ENCODE measurements at regions not wholly inside any gene's neighbourhood (a gene's known extent, or its start where the extent isn't known, plus 50 kb on each side); places are given as distances from the start of the nearest gene placed in this dataset.

- Mint-ChIP-seq H3K9me3 (peaks cover 5% of the 10 kb centered on the region), H3K27ac (no peak overlapping the region), H3K4me1 (peaks cover 26% of the 10 kb centered on the region), H3K27me3 (ENCODE audit: low read depth) (peaks cover 4% of the 10 kb centered on the region), H3K36me3 (peaks cover 6% of the 10 kb centered on the region), H3K4me3 (no peak overlapping the region)
- DNase-seq (ENCODE audit: low spot score) (no peak), ATAC-seq (no peak)
- no peak for TF ChIP-seq NFE2L1 (CRISPR knock-in tag; IDR thresholded peaks at IDR 0.05)
- TF ChIP-seq GABPB1 (CRISPR knock-in tag; IDR thresholded peaks at IDR 0.05) = peak; percentile 63; the same call in 1 of the 2 replicates
- no peak for TF ChIP-seq OVOL2 (CRISPR knock-in tag; IDR thresholded peaks at IDR 0.05; ENCODE audit: borderline replicate concordance)
- no peak for TF ChIP-seq E2F5 (CRISPR knock-in tag; IDR thresholded peaks at IDR 0.05)
- no peak for TF ChIP-seq FOXK1 (CRISPR knock-in tag; IDR thresholded peaks at IDR 0.05)
- no peak for TF ChIP-seq CREB1 (CRISPR knock-in tag; IDR thresholded peaks at IDR 0.05)
- POLR2A ChIA-PET = no interaction called here
- CTCF ChIA-PET = no interaction called here
These were observed 69.7 kb upstream of the ARL4C start for GRCh38 chr2:234566622-234567021.

- H3K9me3 Mint-ChIP-seq = peaks cover 11% of the 10 kb centered on the region
These were observed 69.2 kb upstream of the ARL4C start for GRCh38 chr2:234565842-234566619.

More at GRCh38 chr2:234565842-234566619, 69.2 kb upstream of the ARL4C start:
- ChIA-PET POLR2A (no interaction called here), CTCF (no interaction called here)
- TF ChIP-seq ZNF138 (CRISPR knock-in tag; conservative IDR thresholded peaks at IDR 0.05) (no peak), FOXP4 (CRISPR knock-in tag; IDR thresholded peaks at IDR 0.05) (no peak), ATF1 (CRISPR knock-in tag; IDR thresholded peaks at IDR 0.05) (no peak), ESRRA (CRISPR knock-in tag; IDR thresholded peaks at IDR 0.05; ENCODE audit: borderline replicate concordance) (no peak), RELA (CRISPR knock-in tag; IDR thresholded peaks at IDR 0.05; ENCODE audit: borderline replicate concordance) (no peak), AR (CRISPR knock-in tag; IDR thresholded peaks at IDR 0.05) (no peak), CTCF (IDR thresholded peaks at IDR 0.05) (no peak), HMGA2 (CRISPR knock-in tag; IDR thresholded peaks at IDR 0.05) (no peak), SMAD3 (CRISPR knock-in tag; IDR thresholded peaks at IDR 0.05; ENCODE audit: borderline replicate concordance) (no peak), JAZF1 (CRISPR knock-in tag; IDR thresholded peaks at IDR 0.05) (no peak), MXD4 (CRISPR knock-in tag; IDR thresholded peaks at IDR 0.05; ENCODE audit: borderline replicate concordance) (no peak), E2F5 (CRISPR knock-in tag; IDR thresholded peaks at IDR 0.05) (no peak), HMGXB4 (CRISPR knock-in tag; IDR thresholded peaks at IDR 0.05) (no peak), NFATC4 (CRISPR knock-in tag; IDR thresholded peaks at IDR 0.05) (no peak)
- no peak for DNase-seq (ENCODE audit: low spot score)
- Mint-ChIP-seq H3K27ac (no peak overlapping the region), H3K36me3 (peaks cover 12% of the 10 kb centered on the region), H3K27me3 (ENCODE audit: low read depth) (peaks cover 10% of the 10 kb centered on the region), H3K4me3 (no peak overlapping the region), H3K4me1 (peaks cover 26% of the 10 kb centered on the region)
- no peak for ATAC-seq

Data from WTC11 (cell line).